ENCODE measurements at regions not wholly inside any gene's neighbourhood (a gene's known extent, or its start where the extent isn't known, plus 50 kb on each side); places are given as distances from the start of the nearest gene placed in this dataset.
"Not testable (repeated sequence)": the region's sequence is repeated elsewhere in the genome, so short reads cannot be mapped to it uniquely, and the experiment has no call there.

DNA sequence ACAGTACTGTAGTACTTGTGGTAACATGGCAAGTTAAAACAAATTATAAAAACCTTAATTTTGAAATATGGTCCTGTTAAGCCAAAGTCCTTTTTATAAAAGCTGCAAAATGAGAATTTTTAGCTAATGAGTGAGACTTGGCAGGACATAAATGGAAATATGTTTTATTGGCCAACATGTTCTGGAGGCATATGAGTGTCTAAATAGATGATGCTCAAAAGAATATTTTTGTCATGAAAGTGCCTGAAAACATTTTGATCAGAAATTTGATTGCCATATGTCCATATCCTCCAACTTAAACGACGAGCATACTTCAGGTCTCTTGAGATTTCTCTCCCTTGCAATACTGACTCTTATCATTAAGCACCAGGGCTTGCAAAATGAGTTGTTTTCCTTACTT is 972.6 kb downstream of the TMTC2 start:
- no peak for DNase-seq

DNA sequence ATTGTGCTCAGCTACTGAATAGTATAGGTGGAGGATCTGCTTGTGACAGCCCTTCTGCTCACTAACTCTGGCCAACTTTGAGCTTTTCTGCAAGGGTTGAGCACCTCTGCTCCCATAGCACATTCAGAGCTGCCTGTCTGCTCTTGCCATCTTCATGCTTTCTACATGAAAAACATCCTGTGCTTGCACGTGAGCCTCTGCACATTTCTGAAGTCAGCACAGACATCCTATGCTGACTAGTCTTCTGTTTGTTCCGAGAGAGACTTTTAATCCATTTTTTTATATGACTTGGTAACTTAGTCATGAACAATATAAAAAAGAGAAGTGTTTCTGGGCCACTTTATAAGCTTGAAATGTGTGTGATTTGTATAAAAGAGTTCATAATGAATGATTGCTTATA is 969.3 kb downstream of the TMTC2 start:
- DNase-seq, result no peak

DNA sequence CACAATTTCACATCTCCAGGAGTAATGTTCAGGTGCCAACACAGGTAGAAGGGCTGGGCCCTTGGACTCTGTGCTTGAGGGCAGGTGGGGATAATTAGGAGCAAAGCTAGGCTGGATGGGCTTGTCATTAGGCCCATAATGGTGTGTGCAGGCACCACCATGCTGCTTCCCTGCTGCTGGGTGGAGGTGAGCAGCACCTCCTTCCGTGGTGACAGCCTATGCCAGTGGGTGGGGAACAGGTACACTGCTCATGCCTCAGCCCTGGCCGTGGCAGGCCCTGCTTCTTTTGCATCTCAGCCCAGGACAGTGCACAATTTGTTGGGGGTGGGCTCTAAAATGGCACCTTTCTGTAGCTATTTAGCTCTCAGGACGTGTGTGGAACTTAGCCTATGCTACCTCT is 955.5 kb downstream of the TMTC2 start:
- DNase-seq, result no peak

GRCh38 chr12:83641789-83642188 is 955.1 kb downstream of the TMTC2 start:
- DNase-seq, result no peak

GRCh38 chr12:83634726-83635267 is 948.1 kb downstream of the TMTC2 start:
- DNase-seq, result no peak

DNA sequence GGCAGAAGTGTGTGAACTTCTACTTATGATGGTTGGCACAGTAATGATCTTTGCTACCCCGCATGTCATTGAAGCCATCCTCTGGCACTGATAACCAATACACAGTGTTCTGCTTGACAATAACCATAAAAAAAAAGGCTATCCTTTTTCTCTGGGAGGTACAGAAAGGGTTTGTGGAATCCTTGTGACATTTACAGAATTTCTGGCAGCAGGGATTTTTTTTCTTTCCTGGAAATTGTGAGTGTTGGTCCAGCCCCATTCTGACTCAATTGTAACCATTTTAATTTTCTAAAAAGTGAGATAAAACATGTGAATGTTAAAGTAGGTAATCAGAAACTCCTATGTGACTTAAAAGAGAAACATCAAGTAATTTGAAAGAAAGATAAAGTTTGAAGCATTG is 943.8 kb downstream of the TMTC2 start:
- DNase-seq, result no peak

- no peak for DNase-seq
Observed at GRCh38 chr12:83629931-83630330, 943.2 kb downstream of the TMTC2 start.

- no peak for DNase-seq
Observed at GRCh38 chr12:83622205-83622604, 935.5 kb downstream of the TMTC2 start.

- DNase-seq, result no peak
Observed at GRCh38 chr12:83619973-83620372, 933.3 kb downstream of the TMTC2 start.

- no peak for DNase-seq
Observed at GRCh38 chr12:83615152-83615551, 928.4 kb downstream of the TMTC2 start.

GRCh38 chr12:83613586-83614110 is 926.9 kb downstream of the TMTC2 start:
- no peak for DNase-seq

GRCh38 chr12:83603106-83603505 is 916.4 kb downstream of the TMTC2 start:
- no peak for DNase-seq

DNA sequence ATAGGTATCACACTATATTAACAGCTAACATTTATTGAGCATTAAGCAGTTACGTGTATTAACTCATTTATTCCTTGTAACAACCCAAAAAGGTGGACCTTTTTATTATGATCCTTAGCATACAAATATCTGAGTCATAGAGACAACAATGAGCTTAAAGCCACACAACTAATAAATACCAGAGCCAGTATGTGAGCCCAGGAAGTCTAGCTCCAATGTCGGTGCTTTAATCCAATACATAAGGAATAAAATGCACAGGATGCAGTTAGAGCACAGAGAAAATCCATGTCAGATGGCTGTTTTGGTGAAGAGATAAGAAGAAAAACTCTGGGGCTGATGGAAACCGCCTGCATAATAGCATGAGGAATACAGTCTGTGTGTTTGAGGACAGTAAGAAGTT is 888.6 kb downstream of the TMTC2 start:
- DNase-seq, result no peak

GRCh38 chr12:83574142-83574541 is 887.4 kb downstream of the TMTC2 start:
- DNase-seq, result no peak

DNA sequence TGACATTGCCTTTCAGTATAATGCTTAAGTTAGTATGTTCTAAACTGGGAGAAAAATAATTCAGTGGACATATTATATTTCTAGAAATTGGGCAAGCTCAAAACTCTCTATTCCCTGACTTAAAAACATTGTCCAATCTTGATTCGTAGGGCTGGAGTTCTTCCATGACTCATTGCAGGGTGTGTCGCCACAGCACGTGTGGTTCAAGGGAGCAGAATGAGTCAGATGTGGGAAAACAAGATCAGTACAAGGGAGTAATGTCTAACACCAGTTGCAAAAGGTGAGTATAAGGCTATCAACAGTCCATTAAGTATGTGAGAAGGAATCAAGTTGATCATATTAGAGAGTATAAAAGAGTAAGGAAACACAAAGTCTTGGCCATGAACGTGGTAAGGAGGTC is 887.0 kb downstream of the TMTC2 start:
- no peak for DNase-seq

DNA sequence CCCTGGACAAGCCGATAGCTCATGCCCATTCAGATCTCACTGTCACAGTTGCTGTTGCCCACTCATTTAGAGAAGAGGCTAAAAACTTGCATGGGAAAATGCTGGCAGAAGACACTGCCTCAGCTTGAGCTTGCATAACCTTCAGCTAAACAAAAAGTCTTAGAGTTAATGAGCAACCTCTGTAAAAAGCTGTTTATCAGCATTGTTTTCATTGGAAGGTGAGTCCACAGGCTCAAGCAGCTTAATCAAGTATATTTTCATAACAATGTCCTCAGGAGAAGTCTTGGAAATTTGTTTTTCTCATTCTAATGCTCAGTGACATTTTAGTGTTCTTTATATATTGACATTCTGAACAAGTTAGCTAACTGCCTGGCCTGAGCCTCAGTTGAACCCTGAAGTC is 872.9 kb downstream of the TMTC2 start:
- no peak for DNase-seq

DNA sequence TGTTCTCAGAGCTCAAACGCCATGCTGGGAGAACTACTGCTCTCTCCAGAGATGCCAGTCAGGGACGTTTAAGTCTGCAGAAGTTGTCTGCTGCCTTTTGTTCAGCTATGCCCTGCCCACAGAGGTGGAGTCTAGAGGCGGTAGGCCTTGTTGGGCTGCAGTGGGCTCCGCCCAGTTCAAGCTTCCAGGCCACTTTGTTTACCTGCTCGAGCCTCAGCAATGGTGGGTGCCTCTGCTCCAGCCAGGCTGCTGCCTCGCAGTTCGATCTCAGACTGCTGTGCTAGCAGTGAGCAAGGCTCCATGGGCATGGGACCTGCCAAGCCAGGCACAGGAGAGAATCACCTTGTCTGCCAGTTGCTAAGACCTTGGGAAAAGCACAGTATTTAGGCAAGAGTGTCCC is 869.3 kb downstream of the TMTC2 start:
- not testable (repeated sequence) for DNase-seq

- no peak for DNase-seq
Observed at GRCh38 chr12:83541446-83541845, 854.7 kb downstream of the TMTC2 start.

- no peak for DNase-seq
Observed at GRCh38 chr12:83538361-83538965, 851.8 kb downstream of the TMTC2 start.

- no peak for DNase-seq
Observed at GRCh38 chr12:83537428-83538053, 850.8 kb downstream of the TMTC2 start.

DNA sequence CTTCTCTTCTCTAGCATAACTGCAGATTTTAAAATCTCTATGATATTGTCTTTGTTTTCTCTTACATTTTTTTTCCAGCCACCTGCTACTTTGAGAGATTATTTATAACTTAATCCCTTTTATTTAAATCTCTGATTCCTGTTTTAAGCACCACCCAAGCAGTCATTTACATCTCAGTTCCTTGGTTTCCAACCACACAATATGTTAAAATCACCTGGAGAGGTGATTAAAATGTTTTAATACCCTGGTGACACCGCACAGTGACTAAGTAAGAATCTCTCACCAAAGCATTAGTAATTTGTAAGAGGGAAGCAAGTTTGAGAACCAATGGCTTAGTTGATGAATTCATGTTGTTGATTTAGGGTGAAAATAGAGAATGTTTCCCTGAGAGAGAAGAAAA is 849.8 kb downstream of the TMTC2 start:
- no peak for DNase-seq

- DNase-seq, result no peak
Observed at GRCh38 chr12:83528571-83528970, 841.9 kb downstream of the TMTC2 start.

- DNase-seq, result no peak
Observed at GRCh38 chr12:83527810-83528209, 841.1 kb downstream of the TMTC2 start.

DNA sequence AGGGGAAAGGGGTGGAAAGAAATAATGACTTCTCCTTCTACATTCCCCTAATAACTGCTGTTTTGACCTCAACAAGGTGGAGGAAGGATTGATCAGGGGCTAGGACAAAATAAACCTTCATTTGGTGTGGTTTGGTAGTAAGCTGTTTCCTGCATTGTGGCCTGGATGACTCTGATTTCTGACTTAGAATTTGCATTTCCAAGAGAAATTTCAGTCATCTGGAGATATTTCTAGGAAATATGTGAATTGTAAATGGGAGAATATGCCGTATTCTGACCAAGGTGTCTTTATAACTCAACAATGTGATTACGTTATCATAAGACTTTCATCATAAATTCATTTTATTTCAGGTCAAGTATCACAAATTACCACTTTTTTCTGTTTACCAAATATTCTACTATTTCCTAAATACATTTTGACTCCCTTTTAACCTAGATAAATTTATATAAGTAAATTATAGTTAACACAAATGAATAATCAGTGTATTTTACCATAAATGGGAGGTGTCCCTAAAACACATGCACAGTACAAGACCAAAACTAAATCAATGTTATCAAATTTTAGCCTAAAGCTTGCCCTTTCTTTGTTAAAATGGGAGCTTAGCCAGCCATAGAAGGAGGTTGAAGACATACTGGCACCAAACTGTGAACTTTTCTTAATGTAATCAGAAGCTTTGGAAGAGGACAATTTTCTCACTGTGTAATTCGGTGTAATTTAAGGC is 828.8 kb downstream of the TMTC2 start:
- DNase-seq, result no peak

All from DMS153 (cell line).